ENCODE measurements at regions not wholly inside any gene's neighbourhood (a gene's known extent, or its start where the extent isn't known, plus 50 kb on each side); places are given as distances from the start of the nearest gene placed in this dataset.

GRCh38 chr3:153273767-153274435, 111.9 kb downstream of the RAP2B start:
- TF ChIP-seq CTCF (optimal IDR thresholded peaks at IDR 0.05 in 1 of 3, IDR thresholded peaks at IDR 0.05 in 1 of 3, conservative IDR thresholded peaks at IDR 0.05 in 1 of 3; ENCODE audit: extremely low read depth in 1 of 3, insufficient read depth in 2 of 3, low read length in 3 of 3) = no peak
- TF ChIP-seq EZH2 (IDR thresholded peaks at IDR 0.05; ENCODE audit: low read length) = no peak
